Ishikawa (cell line): ENCODE measurements at regions not wholly inside any gene's neighbourhood (a gene's known extent, or its start where the extent isn't known, plus 50 kb on each side); places are given as distances from the start of the nearest gene placed in this dataset.

ENCODE experiments used
- CEBPB ChIP-seq: IDR thresholded peaks from 2 replicates; pipeline ENCODE4 v1.6.1; 2012
- CREB1 ChIP-seq: IDR thresholded peaks from 2 replicates; pipeline ENCODE4 v1.6.1; 2012; ENCODE audit warnings: low read depth
- EGR1 ChIP-seq: IDR thresholded peaks from 2 replicates; pipeline ENCODE4 v1.6.1; 2012
- EP300 ChIP-seq: IDR thresholded peaks from 2 replicates; pipeline ENCODE4 v1.6.1; 2012; ENCODE audit warnings: borderline replicate concordance
- RAD21 ChIP-seq: IDR thresholded peaks from 2 replicates; pipeline ENCODE4 v1.6.1; 2012; ENCODE audit warnings: low read depth
- TCF12 ChIP-seq: IDR thresholded peaks from 2 replicates; pipeline ENCODE4 v1.6.1; 2012; ENCODE audit warnings: low read depth
- YY1 ChIP-seq: IDR thresholded peaks from 2 replicates; pipeline ENCODE4 v1.6.1; 2012; ENCODE audit warnings: low read depth
- ZBTB7A ChIP-seq: IDR thresholded peaks from 2 replicates; pipeline ENCODE4 v1.6.1; 2012; ENCODE audit warnings: low read depth
- TF ChIP-seq, protein P1 (sequence below): IDR thresholded peaks from 2 replicates; pipeline ENCODE4 v1.6.1; 2012

DNA sequence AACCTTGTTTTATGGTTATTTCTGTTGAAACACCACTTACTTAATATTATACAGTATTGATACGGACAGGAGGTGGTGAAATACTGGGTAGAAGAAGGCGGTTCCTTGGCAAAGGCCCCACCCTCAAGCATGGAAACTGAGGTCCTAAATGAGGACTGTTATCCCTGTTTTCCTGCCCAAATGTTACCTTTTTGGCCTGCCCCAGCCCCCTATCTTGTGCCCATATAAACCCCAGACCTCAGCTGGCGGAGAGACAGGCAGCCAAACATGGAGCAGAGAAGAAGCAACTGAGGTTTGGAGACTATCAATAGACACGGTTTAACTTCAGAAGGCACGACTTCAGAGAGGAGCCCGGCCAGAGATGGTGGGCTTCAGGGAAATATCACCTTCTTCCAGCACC lies 640.1 kb downstream of the PTPRU start:
- no peak for TF ChIP-seq YY1
- TF ChIP-seq EP300, result no peak
- TF ChIP-seq TCF12, result no peak
- TF ChIP-seq ZBTB7A, result no peak
- no peak for TF ChIP-seq RAD21
- no peak for TF ChIP-seq CEBPB
- TF ChIP-seq CREB1, result no peak
- TF ChIP-seq, protein P1, sequence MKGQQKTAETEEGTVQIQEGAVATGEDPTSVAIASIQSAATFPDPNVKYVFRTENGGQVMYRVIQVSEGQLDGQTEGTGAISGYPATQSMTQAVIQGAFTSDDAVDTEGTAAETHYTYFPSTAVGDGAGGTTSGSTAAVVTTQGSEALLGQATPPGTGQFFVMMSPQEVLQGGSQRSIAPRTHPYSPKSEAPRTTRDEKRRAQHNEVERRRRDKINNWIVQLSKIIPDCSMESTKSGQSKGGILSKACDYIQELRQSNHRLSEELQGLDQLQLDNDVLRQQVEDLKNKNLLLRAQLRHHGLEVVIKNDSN, result no peak
- no peak for TF ChIP-seq EGR1
